CD4-positive, alpha-beta T cell treated with Interleukin-12 subunit alpha and Interleukin-12 subunit beta, for 1 hour (primary cell): ENCODE measurements at regions not wholly inside any gene's neighbourhood (a gene's known extent, or its start where the extent isn't known, plus 50 kb on each side); places are given as distances from the start of the nearest gene placed in this dataset.
"Not testable (repeated sequence)": the region's sequence is repeated elsewhere in the genome, so short reads cannot be mapped to it uniquely, and the experiment has no call there.

Experiments used
- DNase-seq: peaks from one replicate; pipeline ENCODE4 v3.0.0-alpha.2; 2020

DNA sequence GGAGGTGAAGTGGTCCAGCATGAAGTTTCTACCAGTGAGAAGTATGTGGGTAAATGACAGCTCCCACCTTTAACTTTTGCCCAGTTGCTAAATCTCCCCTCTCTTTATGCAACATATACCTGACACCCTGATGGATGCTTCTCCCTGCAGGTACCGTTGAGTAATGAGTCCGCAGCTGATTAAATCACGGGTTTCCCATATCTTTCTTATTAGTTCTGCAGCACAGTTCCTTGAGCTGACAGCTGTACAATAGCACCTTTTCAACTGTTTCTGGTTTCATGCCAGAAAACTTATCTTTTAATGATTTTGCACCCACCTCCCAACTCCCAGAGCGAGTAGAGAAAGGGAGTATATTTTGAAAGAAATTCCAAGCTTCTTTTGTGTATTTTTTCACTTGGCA is 161.0 kb upstream of the TUT7 start:
- DNase-seq, result no peak

DNA sequence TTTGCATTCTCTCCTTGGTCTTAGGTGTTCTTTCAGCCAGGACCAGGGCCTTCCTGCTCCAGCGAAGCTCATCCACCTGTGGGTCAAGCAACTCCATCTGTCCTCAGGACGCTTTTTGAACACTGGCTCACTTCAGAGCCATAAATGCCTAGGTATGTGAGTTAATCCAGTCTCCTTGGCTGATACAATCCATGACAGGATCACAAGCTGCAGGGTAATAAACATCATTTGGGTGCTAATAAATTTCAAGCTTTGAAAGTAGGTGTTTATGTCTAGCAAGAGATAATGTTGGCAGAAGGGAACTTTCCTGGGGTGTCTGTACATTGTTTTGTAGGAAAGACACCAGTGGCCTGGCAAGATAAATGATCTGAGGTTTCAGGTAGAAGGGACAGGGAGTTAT is 159.2 kb upstream of the TUT7 start:
- no peak for DNase-seq

DNA sequence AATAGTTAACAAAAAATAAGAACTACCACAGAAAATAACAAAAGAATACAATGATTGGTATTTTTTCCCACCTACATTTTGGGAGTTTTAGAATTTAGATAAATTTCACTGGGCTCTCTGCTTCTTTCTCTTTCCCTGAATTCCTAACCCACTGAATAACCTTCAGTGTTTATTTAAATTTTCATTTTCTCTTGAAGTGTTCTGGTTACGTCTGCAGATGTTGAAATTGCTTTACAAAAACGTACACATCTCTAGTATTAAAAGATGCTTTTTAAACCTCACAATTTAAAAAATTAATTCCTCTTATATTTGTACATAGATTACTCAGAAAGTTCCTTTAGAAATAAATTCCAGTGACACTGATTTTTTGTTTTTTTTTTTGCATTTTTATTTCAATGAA is 158.7 kb upstream of the TUT7 start:
- DNase-seq, result no peak

DNA sequence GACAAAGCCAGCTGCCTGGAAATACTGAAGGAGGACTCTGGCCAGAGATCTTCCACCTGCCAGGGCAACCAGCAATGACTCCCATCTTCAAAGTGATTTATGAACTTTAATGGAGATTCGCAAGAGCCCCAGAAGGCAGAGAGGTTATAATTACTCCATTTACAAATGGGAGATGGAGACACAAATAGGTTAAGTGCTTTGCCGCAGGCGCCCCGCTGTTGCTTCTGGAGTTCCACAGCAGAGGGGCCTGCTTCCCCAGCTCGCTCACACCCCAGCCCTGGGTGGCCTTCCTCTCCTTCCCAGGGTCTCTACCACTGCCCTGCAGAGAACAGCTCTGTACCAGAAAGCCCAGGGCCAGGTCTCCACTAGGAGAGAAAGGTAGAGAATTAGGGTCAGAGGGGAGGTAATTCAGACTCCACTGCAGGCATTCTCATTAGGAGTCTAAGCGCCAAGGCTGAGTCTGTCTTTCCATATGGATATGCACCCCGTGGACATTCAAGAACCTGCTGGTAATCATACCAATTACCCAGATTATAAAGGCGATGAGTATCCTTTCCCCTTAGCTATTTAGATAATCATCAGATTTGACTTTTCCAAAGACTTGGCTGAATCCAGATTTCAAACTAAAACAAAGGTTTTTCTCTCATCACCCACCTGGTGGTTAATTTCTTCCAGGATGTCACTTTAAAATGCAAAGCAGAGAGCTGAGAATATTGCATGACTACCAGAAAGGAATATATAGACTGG is 157.6 kb upstream of the TUT7 start:
- no peak for DNase-seq

DNA sequence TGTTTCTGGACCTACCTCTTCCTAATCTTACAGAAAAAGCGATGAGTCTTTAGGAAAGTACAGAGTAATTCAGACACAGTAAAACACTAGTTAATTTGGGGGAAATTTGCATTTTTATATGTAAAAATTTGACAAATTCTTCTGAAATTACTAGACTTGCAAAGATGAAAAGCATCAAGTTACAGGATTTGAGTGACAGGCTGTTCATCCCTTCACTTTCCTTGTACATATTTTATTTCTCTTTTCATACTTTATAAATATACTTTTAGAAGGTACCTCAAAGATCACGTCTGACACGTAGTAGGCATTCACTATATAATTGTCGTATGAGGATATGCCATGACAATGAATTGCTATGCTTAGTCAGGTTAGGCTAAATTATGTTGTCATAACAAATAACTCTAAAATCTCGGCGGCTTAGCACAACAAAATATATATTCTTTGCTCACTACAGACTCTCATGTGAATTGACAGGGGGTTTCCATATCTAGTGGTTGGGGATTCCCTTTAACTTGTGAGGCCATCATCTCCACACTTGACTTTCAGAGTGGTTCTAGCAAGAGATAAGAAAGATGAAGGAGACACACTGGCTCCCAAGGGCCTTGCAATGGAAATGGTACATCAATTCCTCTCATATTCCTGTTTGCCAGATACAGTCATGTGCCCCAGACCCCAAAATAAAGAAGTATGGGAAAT is 154.1 kb upstream of the TUT7 start:
- no peak for DNase-seq

DNA sequence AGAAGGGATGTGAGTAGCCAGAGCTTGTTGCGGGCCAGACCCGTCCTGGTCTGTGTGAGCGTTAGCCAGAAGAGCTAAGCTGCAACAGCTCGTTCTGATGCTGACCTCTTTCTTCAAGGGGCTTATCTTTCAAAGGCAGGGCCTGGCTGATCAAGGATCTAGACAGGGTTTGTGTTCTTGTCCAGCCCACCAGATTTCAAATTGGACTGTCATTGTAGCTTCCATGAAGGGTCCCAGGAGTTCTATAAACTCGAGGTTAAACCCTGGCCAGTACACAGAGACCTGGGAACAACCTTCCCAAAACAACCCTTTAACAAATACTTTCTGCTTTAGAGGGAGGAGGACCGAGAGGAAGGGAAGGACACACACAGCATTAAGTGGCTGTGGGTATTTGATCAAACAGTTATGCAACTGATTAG is 153.0 kb upstream of the TUT7 start:
- no peak for DNase-seq

DNA sequence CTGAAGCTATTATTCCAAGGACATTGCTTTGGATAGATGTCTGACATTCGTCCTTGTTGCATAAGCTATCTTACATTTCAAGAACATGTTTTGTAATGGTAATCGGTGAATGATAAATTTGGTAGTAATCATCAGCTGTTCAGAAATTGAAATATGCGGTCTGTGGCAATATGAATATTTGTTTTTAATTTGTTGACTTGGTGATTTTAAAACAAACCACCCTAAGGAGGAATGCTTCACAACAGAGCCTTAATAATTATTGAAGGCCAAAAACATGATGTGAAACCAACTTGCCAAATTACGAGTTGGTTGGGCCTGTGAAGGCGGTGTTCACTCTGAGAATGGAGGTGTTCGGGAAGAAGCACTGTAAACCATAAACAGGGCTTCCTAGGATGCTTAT is 149.7 kb upstream of the TUT7 start:
- DNase-seq, result no peak

DNA sequence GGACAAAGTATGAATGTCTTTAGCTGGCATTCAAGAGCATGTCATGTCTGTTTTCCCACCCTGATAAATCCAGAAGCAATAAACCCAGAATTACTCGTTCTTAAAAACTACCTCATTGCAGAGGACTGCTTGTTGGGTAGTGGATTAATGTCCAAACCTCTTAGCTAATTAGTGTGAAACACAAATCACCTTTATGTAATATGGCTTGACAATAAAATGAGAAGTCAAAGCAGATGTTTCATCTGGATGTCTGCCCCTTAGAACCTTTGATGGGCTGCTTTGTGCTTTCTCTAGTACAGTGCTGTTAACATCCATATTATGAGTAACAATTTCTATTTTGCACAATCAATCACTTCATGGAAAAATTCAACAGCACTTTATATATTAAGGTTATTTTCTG is 149.1 kb upstream of the TUT7 start:
- DNase-seq, result no peak

DNA sequence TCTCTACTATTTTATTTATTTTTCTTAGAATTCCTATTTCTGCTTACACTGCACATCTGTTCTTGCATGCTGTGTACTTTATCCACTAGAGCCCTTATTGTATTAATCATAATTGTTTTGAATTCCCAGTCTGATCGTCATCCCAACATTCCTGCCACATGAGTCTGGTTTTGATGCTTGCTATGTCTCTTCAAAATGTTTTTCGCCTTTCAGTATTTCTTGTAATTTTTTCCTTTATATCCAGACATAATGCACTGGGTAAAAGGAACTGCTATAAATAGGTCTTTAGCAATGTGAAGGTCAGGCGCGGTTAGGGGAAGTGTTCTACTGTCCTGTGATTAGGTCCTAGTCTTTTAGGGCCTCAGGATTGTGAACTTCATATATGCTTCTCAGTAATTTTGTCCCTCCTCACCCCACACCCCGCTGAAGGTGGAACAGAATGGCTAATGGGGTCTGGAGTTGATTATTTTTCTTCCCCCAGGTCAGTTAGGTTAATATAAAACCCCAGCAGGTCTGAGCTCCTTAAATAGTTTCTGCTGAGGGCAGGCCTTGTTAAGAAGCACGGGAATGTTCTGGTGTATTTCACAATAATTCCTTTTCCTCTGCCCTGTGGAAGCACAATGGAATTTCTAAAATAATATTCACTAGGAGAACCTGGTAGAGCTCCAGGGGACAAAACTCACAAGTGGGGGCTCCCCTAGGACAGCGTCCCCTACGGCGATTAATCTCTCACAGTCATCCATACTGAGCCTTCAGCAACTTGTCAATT is 146.6 kb upstream of the TUT7 start:
- no peak for DNase-seq

DNA sequence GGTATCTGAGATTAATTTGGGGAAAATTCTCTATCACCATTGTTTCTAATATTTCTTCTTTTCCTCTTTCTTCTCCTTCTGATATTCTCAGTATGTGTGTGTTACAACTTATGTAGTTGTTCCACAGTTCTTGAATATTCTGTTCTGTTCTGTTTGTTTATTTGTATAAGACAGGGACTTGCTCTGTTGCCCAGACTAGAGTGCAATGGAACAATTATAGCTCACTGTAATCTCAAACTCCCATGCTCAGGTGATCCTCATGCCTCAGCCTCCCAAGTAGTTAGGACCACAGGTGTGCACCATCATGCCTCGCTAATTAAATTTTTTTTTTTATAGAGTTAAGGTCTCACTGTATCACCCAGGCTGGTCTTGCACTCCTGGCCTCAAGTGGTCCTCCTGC is 145.8 kb upstream of the TUT7 start:
- DNase-seq, result no peak

DNA sequence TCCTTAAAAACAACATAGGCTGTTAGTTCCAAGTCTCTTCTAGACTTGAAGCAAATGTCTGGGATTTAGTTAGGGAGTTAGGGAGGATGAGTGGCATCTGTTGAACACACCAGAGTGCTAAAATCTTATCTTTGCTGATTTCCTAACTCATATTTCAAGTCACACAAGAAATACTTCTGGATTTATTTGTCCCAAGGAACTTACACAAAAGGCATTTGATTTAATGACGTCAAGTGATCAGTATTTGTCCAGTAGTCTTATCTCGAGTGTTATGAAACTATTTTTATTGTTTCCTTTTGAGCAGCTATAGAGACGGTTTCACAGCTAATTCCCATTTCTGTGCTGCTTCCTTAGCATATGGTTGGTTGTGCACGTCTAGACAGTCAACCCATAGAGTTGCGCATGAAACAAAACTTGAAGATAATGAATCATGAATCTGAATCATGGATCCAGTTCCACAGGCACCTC is 140.5 kb upstream of the TUT7 start:
- no peak for DNase-seq

DNA sequence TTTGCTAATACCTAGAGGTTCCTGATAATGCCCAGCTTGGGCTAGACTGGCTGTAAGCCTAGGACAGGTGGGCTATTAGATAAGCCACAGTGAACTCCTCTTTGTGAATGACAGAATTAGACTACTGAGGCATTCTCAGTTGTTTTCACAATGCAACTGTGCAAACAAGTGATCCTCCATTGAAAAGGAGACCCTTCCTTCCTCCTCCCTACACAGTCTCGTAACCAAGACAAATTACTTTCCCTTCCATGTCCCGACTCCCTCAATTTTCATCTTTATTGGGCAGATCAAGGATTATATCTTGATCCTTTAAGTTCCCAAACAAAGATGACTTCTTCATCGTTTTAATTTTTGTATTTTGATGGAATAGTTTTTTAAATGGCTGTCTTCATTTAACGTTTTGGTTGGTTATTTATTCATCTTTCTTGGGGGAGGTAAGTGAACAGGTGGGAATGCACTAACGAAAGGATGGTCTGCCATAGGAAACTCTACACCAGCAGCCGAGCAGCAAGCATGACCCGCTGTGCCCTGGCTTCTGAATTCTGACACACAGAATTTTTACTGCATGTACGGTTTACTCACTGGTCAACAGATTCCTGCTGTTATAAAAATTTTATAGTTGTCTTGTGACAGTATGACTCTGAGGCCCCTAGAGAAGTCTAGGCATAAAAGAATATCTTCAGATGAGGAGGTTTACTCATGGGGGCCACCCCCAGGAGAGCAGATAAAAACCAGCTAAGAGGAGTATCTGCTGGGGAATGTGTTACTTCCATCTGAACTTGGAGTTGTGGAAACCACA is 137.5 kb upstream of the TUT7 start:
- no peak for DNase-seq

DNA sequence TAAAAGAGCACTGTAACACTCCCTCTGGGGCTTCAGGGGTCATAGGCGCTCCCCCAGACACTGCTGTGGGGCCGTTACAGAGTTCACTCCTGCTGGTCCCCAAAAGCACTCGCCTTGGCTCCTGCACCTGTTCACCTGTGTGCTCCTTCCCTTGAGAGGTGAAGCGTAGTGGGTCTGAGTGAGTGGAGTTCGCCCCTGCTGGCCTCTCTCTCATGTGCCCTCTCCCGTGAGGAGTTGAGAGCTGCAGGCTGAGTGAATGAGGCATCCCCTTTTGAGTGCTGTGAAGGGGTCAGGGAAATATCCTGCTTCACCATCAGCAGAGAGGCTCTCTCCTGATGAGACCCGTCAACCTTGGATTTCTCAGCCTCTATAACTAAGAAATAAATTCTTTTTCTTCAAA is 134.6 kb upstream of the TUT7 start:
- DNase-seq, result no peak

DNA sequence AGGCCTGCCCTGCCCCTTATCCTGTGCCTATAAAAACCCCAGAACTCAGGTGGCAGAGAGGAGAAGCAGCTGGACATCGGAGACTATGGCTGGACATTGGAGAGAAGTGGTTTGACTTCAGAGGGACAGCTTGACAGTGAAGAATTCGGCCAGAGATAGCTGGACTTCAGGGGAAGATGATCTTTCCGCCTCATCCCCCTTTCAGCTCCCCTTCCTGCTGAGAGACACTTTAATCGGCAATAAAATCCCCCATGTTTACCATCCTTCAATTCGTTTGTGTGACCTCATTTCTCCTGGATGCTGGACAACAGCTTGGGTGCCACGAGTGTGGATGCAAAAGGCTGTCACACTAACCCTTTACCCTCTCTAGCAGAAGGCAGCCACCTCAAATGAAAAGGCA is 134.1 kb upstream of the TUT7 start:
- no peak for DNase-seq

DNA sequence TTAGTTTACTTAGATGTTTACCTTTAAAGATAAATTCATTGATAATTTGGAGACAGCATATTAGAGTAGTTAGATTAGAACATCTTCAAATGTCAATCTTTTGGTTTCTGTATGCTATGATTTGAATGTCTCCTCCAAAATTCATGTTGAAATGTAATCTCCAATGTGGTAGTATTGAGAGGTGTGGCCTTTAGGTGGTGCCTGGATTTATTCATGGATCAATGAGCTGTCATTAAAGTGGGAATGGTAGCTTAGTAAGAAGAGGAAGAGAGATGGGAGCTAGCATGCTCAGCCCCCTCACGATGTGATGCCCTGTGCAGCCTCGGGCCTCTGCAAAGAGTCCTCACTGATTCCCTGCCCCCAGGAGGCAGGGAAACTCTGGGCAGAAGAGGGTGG is 133.6 kb upstream of the TUT7 start:
- no peak for DNase-seq

DNA sequence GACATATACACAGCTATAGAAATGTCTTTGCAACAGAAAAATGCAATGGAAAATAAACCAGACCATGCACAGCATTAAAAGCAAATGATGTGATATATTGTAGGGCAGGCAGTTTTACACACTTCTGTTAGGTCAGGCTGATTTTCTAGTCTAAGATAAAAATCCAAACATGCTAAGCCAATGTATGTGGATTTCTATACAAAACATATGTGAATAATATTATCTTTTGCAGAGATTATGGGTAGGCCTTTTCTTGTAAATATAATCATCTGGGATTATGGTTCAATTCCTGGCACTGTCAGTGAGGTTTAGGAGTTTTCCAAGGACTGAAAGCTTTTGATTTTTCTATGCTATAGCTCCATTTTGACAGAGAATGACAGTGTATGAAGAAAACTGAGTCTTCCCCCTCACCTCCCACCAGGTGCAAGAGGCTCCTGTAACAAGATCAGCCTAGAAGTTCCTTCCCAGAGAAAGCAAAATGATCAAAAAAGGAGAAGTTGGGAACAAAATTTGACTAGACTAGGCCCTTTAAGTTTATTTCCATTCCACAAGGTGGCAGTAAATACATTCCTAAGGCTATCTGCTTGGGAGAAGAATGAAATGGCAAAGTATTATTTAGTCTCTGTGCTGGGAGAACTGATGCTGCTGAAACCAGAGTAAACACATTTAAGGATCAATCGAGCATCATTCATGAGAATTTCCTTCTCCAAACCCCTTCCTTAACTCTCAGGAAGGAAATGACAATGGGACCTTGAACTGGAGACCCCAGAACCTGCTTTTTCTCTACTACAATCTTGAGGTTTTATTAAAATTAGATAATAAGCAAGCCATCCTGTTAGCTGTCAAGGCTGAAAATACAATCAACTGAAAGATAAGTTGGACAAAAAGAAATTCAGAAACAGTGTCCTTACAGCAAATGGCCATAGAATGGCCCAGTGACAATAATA is 133.0 kb upstream of the TUT7 start:
- peak; percentile 3 for DNase-seq

DNA sequence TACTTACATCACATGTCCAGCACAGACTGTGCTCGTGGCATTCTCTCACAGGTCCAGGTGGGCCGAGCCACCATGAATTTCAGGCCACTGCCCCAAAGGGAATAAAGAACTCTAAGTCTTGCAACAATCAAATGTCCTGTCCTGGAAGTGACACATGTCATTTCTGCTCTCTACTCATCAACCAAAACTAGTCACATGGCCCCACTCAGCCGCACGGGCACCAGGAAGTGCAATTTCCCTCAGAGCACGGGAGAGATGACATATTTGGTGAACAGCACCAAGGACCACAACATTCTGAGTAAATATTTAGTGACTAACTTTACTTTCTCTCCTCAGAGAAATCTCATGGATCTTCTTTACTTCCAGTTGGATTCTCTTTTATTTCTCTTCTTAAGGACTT is 131.1 kb upstream of the TUT7 start:
- no peak for DNase-seq

DNA sequence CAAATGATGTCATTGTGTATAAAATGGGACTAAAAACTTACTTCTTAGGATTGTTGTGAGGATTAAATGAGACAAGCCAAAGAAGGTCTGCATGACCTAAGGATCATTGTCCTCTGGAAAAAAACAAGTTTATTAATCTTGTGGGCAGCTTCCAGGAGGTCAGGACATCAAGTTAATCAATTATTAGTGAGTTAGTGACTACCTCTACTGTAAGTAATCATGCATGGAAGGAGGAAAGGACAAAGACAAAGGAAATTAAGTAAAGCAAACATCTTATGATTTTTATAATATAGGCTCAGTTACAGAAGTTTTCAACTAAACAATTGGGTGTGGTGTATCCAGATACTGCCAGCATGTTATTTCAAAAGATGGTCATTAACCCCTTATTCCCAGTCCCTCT is 129.3 kb upstream of the TUT7 start:
- no peak for DNase-seq

DNA sequence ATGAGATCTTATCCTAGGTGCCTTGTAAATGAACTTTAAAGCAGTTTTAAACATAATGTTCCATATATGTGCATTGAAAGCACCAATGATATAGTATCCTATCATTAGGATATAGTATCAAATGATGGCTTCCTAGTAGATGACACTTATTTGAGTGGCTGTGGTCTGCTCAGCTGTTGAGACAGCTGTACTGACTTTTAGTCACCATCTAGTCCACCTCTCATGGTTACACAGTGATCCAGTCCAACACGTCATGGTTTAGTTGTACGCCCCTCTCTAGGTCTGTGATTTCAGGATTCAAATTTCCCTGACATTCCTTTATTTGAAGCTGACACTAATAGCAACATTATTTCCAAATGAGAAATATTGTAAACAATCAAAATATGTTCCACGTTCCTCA is 127.3 kb upstream of the TUT7 start:
- DNase-seq, result no peak

DNA sequence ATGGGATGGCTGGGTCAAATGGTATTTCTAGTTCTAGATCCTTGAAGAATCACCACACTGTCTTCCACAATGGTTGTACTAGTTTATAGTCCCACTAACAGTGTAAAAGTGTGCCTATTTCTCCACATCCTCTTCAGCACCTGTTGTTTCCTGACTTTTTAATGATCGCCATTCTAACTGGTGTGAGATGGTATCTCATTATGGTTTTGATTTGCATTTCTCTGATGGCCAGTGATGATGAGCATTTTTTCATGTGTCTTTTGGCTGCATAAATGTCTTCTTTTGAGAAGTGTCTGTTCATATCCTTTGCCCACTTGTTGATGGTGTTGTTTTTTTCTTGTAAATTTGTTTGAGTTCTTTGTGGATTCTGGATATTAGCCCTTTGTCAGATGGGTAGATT is 121.0 kb upstream of the TUT7 start:
- DNase-seq, result not testable (repeated sequence)

DNA sequence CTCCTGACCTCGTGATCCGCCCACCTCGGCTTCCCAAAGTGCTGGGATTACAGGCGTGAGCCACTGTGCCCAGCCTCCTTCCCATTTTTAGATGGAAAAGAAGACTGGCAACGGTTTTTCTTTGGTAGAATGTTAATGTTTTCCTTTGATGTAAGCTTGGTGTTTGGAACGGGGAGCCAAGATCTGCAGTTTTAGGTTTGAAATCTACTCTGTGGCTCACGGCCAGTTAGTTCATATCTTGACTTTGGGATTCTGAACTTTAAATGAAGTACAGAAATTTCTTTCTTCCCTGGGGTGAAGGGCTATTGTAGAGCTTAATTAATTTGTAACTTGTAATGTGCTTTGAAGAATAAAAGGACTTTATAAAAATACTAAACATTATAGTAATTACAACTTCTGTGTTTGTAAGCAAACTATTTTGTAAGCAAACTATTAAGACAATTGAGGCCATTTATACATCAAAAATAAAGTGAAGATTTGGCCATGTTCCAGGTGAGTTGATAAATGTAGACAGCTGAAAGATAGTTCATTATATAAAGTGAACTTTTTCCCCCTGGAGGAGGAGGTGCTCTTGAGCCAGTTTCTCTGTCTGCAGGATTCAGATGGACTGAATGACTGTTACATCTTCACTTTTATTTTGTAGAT is 117.1 kb upstream of the TUT7 start:
- no peak for DNase-seq
